ENCODE measurements at regions not wholly inside any gene's neighbourhood (a gene's known extent, or its start where the extent isn't known, plus 50 kb on each side); places are given as distances from the start of the nearest gene placed in this dataset.

GRCh38 chr11:87743007-87743406 is 432.2 kb downstream of the RAB38 start:
- DNase-seq (ENCODE audit: low spot score) = no peak
- no peak for TF ChIP-seq CTCF (IDR thresholded peaks at IDR 0.05; ENCODE audit: extremely low read depth, missing control alignments)

GRCh38 chr11:87740968-87741367 is 434.3 kb downstream of the RAB38 start:
- TF ChIP-seq CTCF (IDR thresholded peaks at IDR 0.05; ENCODE audit: extremely low read depth, missing control alignments) = no peak
- no peak for DNase-seq (ENCODE audit: low spot score)

- DNase-seq (ENCODE audit: low spot score) = no peak
- TF ChIP-seq CTCF (IDR thresholded peaks at IDR 0.05; ENCODE audit: extremely low read depth, missing control alignments) = no peak
Measured at GRCh38 chr11:87740451-87740850, 434.8 kb downstream of the RAB38 start.

- DNase-seq (ENCODE audit: low spot score) = no peak
- TF ChIP-seq CTCF (IDR thresholded peaks at IDR 0.05; ENCODE audit: extremely low read depth, missing control alignments) = no peak
Measured at GRCh38 chr11:87739766-87740165, 435.5 kb downstream of the RAB38 start.

GRCh38 chr11:87739261-87739660 is 436.0 kb downstream of the RAB38 start:
- no peak for TF ChIP-seq CTCF (IDR thresholded peaks at IDR 0.05; ENCODE audit: extremely low read depth, missing control alignments)
- DNase-seq (ENCODE audit: low spot score) = no peak

GRCh38 chr11:87736928-87737327 is 438.3 kb downstream of the RAB38 start:
- no peak for DNase-seq (ENCODE audit: low spot score)
- TF ChIP-seq CTCF (IDR thresholded peaks at IDR 0.05; ENCODE audit: extremely low read depth, missing control alignments) = no peak

- TF ChIP-seq CTCF (IDR thresholded peaks at IDR 0.05; ENCODE audit: extremely low read depth, missing control alignments) = no peak
Measured at GRCh38 chr11:87726506-87726905, 448.7 kb downstream of the RAB38 start.

More at GRCh38 chr11:87726506-87726905, 448.7 kb downstream of the RAB38 start:
- DNase-seq (ENCODE audit: low spot score) = no peak

All from GM20000 (cell line).